HG02852 (cell line): ENCODE measurements at regions not wholly inside any gene's neighbourhood (a gene's known extent, or its start where the extent isn't known, plus 50 kb on each side); places are given as distances from the start of the nearest gene placed in this dataset.

ENCODE experiments used
- ATAC-seq: cut with Tn5 transposase; IDR thresholded peaks from one replicate; pipeline ENCODE4 v1.9.1; 2021; ENCODE audit warnings: mild to moderate bottlenecking, moderate library complexity; ENCODE audit not compliant: unreplicated experiment

DNA sequence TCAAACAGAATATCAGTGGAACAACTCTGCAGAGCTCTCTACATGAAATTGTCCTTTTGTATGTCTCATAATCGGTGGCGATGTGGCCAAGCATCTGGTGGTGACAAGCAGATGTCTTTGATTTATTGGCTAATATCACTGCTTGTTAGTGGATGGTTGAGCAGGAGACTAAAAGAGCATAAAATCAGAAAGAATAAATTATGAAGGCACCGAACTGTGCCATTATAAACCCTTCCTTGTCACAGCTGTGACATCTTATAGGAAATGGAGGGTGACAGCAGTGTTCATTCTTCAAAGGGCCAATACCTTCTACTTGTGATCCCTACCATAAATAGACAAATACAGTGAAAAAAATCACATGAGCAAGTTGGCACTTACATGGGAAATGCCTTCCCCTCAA lies 1404.3 kb downstream of the MAT2B start:
- ATAC-seq, result no peak

DNA sequence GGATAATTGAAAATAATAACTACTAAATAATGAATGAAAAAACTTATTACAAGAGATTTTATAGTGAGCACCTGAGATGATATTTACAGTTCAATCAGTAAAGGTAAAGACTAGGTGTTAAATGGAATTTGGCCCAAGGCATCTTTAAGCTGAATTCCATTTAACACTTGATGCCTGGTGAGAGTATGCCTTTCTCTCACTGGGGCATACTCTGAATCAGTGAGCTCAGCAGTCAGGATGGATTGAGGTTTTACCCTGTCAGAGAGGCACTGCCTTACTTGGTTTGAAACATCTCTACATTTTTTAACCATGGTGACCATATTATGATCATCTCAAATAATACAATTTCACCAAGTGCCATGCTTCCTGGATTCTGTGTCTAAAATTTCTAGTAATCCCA lies 1416.3 kb downstream of the MAT2B start:
- ATAC-seq, result no peak

DNA sequence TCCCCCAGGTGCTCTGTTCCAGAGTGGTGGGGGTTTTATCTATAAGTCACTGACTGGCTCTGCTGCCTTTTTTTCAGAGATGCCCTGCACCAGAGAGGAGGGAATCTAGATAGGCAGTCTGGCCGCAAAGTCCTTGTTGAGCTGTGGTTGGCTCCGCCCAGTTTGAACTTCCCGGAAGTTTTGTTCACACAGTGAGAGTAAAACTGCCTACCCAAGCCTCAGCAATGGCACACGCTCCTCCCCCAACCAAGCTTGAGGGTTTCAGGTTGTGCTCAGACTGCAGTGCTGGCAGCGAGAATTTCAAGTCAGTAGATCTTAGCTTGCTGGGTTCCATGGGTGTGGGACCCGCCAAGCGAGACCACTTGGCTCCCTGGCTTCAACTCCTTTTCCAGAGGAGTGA lies 1428.6 kb downstream of the MAT2B start:
- ATAC-seq, result no peak

DNA sequence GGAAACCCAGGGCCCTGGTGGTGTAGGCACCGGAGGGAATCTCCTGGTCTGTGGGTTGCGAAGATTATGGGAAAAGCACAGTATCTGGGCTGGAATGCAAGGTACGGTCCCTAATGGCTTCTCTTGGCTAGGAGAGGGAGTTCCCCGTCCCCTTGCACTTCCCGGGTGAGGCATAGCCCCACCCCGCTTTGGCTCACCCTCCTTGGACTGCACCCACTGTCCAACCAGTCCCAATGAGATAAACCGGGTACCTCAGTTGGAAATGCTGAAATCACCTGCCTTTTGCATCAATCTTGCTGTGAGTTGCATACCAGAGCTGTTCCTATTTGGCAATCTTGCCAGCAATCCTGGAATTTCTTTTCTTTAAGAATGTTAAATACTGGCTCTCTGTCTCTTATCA lies 1429.1 kb downstream of the MAT2B start:
- ATAC-seq, result no peak

DNA sequence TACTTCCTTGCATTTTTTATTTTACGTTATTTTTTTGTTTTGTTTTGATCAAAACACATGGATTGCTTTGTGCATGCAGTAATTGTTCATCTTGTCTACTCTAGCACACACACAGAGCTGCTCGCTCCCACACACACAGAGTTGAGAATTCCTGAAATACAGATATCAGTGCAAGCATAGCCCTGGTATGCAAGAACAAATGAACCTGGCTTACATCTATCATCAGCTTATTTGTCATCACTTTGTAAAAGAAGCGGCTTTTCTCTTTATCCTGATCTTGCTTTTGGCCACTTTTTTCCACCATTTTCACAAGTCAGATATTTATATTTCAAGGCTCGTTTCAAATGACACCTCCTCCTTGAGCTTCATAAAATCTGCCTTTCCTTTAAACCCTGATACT lies 1435.7 kb downstream of the MAT2B start:
- ATAC-seq, result no peak

DNA sequence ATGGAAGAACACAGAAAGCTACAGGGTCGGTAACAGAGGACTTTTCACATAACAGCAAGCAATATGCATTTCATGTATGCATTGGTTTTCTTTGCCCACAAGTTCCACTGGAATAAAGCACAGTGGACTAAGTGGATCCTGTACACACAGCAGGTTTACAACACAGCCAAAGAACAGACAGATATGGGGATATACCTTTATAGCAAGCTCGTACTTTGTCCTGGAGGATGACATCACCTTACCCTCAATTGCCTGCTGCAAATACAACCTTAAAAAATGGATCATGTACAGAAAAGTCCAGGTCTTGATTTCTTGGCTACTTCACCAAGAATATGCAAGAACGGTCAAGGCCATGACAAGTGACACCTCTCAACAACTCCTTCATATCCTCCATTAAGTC lies 1445.5 kb downstream of the MAT2B start:
- no peak for ATAC-seq

DNA sequence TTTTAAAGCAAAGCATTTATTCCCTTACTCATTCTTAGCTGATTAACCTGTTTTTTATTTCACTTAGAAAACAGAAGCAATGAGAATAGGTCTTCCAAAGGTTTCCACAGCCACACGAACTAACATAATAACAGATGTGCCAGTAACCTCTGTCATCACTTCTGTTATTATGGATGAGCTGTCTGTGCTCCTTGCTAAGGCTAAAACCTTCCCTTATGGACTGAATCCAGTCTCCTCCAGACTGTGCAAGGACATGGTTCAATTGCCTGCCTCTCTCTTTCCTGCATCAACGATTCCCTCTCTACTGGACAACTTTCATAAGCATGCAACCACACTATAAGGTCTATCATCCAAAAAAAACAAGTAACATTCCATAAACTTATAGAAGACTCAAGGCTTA lies 1446.2 kb downstream of the MAT2B start:
- no peak for ATAC-seq

DNA sequence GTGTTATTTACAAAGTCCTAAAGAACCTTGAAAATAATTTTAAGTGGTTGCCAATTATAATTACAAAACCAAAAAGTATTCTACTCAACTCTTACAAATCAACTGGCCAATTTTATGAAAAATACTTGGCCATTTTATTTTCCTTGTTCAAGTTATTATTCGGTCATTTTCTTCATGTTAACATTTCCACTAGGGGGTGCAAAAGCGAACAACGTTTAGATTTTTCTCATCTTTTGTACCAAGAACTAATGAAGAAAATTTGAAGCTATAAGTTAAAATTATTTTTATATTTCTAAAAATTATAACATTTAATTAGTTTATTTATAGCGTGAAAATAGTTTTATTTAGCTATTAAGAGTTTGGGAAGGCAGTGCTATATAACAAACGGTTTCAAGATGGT lies 1453.3 kb downstream of the MAT2B start:
- ATAC-seq, result no peak

DNA sequence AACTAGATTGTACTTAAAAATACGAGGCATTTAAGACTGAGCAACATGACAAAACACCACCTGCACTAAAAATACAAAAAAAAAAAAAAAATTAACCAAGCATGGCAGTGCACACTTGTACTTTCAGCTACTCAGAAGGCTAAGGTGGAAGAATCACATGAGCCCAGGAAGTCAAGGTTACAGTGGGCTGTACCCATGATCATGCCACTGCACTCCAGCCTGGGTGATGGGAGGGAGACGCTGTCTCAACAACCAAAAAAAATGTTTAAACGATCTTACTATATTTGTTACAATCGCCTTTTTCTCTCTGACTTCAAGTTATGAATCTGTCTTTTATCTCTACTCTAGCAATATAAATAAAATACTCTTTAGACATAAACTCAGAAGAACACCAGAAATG lies 1454.3 kb downstream of the MAT2B start:
- no peak for ATAC-seq

DNA sequence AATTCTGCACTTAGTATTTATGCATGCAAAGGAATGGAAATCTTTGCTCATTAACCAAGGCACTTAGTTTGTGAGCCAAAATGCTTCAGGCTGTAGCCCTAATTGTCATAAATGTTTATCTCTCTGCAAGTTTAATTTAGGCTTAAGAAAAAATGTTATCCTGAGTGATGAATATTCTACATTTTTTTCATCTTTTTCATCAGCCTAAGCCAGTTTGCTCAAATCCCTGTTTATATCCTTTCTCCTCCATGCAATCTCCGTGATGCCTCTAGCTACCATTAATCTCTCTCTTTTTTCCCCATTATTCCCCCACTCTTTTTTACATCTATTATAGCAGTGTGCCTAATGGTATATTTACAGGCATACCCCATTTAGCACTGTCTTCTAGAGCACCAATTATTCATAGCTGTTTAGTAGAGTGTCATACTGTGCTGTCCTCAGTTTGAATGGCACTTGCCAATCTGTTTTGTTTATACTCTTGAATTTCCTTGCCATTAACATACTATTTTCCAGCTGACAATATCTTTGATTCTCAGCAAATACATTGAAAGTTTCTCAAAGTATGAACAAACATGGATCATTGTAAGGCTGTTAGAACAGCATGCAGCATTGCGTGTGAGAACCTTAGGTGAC lies 1457.0 kb downstream of the MAT2B start:
- ATAC-seq, result no peak

DNA sequence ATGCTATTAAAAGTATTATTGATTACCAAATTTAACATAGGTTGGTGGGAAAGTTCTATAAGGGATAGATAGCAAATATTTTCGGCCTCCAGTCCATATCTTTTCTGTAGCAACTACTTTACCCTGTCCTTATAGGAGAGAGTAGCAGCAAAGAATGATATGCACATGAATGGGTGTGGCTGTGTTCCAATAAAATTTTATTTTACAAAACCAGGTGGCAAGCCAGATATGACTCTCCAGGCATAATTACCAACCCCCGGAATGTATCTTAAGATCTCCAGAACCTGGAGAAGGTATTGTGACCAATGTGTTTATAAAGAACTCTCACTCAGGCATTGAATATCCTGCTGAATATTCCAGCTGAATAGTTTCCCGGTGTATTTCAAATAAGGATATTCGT lies 1461.2 kb downstream of the MAT2B start:
- ATAC-seq, result no peak

DNA sequence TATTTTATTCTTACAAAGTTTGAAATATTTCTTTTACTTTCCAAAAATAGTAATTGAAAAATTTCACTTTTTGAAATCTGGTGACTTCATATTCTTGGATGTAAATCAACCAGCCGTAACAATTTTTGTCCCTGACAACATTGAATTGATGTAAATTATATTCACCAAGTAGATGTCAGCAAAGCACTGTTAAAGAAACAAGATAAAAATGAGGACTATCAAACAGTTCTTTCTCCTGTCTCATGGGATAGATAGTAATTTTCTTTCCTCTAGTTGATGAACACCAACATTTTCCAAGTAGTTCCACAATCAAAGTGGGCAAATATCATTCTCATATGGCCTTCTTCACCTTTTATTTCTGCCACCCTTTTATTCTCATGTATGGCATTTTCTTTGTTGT lies 1461.9 kb downstream of the MAT2B start:
- ATAC-seq, result no peak

DNA sequence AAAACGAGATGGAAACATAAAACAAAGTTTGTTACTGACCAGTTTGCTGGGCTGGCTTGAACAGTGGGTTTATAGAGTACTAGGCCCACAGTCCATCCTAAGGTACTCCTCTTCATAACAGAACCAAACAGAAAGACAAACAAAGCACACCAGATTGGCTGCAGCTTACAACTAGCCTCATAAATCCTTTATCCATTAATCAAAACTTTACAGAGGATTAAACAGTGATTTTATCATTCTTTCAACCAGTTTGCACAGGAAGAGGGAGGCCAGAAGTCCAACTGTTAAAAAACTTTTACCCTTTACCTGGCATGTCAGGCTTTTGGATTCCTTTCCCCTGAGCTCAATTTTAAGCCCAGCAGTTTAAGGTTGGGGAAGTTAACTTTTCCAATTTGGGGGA lies 1467.6 kb downstream of the MAT2B start:
- ATAC-seq, result no peak

DNA sequence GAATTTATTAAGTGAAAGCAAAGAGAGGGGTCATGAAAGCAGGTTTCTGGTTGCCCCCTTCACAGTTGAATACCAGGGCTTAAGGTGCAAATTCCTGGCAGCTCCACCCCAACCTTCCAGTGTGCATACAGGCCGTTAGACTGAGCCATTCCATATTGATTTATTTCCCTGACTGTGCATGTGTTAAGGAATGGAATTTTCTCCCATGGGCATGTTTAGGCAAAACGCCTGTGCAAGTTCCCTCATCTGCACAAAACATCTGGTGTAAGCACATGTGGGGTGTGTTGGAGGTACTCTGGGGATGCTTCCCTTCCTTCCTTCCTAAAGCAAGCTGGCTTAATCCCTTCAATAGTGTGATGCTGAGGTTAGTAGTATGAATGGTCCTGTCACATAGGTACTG lies 1470.6 kb downstream of the MAT2B start:
- ATAC-seq, result no peak

DNA sequence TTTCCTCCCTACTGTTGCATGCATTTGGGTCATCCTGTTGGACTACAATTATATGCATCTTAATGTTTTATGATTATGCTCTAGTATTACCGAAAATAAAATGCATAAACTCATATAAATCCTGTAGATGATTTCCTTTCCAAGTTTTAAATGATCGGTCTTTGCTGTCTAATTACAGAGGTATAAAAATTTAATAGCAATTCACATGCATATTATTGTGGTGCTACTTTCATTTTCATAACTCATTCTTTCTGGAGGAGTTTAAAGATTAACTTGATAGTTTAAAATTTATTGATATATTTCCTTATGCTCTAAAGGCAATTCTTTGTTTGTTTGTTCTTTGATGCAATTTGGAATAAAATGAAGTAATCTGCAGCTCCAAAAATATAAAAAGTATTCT lies 1475.1 kb downstream of the MAT2B start:
- ATAC-seq, result no peak

DNA sequence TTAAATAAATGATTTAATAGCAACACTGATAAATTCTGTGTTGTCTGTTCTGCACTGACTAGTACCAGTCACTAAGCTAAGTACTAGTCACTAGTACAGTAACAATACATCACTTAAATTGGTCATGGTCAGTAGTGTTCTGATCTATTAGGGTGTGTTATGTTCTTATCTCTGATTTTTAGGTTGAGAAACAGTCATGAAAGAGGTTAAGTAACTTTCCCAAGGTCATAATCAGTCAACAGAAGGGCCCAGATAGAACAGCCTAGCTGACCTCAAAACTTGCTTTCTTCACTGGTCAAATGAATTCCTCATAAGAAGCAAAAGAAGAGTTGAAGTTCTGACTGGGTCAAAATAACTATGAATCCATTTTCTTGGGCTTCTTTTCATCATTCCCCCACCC lies 1492.7 kb downstream of the MAT2B start:
- ATAC-seq, result no peak

DNA sequence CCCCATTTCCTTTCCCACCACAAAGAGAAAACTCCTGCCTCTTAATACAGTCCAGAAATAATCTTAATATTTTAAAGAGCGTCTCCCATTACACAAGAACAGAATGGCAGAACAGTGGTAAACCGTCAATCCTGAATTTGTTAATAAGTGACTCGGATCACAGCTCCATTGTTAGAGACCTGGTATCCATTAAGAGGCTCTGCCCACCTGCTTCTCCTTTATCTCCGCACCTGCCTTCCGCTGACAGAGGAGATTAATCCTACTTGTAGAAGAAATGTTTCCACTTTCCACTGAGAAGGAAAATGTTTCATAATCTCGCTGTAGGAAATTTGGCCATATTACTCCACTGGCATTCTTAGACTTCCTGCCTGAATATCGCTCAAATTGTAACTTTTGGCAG lies 1493.2 kb downstream of the MAT2B start:
- ATAC-seq, result no peak

DNA sequence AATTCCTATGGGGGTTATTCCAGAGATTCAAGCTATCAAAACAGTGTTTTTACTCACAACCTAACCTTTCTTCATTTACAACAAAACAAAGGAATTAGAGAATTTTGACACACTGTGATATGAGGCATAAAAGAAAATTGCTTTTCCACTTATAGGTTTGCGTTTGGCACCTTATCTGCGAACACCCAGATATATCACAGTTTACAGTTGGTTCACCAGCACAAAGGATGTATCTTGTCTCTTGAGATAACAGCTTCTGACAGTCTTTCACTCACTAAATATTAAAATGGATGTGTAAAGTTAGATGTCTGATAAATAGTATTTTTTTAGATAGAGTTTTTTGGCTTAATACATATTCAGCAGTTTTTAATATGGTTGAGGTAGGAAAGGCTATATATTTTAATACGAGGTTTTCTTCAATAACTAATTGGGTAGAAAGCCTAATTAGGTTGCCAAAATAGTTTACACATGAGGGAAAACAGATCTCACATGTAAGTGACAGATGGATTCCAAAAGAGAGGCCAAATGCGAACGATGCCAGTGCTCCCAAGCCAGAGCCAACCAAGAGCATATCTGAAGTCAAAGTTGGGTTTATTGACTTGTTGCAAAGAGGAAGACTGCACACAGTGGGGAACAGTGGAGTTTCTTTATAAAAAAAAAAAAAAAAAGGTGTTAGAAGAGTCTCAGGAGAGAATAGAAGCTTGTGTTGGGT lies 1495.2 kb downstream of the MAT2B start:
- ATAC-seq, result no peak

DNA sequence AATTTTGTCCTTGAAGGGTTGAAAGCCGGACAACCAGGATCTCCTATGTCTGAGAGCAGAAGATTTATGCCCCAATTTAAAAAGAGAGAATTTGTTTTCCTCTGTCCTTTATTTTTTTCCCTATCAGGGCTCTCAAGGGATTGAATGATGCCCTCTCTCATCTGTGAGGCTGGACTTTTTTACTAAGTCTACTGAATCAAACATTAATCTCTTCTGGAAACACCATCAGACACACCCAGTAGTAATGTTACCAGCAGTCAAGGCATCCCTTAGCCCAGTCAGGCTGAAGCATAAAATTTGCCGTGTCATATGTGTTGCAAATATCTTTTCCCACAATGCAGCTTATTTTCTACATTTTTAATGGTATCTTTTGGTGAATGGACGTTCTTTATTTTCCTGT lies 1497.9 kb downstream of the MAT2B start:
- ATAC-seq, result no peak

DNA sequence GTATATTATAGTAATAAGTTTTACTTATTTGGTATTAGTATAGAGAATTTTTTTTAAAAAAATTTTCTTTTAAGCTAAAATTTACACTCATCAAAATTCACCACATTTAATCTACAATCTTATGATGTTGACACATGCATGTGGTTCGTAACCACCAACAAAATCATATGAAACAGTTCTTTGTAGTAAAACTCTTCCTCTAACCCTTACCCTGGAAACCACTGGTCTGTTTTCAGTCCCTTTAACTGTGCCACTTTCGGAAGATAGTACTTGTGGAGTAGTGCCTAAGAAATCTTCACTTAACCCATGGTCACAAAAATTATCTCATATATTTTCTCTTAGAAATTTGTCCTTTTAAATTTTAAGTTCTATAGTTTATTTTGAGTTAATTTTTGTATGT lies 1498.8 kb downstream of the MAT2B start:
- ATAC-seq, result no peak

DNA sequence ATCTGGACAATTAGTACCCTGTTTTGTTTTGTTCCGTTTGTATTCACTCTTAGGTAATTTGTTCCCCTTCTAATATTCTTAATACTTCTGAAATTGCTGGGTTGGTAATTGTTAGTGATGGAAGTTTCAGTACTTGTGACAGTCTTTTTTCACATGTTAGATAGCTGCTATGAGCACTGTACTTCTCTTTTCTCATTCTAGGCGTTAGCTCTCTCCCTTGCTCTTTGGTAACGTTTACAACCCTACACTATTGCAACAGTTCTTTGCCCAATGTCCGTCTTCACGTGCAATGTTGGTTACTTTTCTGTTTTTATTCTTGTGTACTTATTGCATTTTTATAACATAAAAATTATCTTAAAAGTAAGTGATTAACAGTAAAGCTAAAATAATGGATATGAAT lies 1509.0 kb downstream of the MAT2B start:
- ATAC-seq, result no peak

DNA sequence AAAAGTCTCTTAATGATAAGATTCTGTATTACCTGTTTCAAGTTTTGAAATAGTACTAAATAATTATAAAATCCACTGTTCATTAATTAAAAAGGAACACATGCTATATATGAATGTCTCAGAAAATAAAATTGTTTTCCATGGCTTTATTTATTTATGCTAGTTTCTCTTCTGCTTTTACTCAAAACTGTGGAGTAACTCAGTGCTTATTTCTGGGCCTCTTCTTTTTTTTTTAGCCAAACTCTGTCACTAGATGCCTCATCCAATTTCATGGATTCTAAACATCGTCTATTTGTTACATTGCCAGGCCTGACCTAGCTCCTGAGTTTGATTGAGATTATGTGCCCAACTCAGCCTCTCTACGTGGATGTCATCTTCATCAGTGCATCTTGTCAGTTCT lies 1509.7 kb downstream of the MAT2B start:
- ATAC-seq, result no peak

DNA sequence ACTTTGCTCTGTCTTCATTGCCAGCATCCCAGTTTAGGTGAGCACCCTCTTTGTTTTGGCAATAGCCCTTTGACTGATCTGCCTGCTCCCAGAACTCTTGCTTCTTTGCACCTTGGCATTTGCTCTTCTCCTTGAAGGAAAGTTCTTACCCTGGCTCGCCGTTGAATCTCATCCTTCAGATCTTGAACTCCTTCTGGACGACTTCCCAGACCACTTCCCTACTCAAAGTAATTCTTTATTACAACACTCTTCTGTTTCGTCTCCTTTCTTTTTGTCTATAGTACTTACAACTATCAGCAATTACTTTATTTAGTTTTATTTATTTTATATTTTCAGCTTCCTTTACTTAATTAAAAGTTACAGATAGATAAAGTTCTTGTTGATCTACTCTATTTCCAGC lies 1510.1 kb downstream of the MAT2B start:
- no peak for ATAC-seq
